Activated T-cell treated with anti-CD3 and anti-CD28 coated beads, Interleukin-2, amount 50 U/mL, for 1 hour (primary cell): ENCODE measurements at regions not wholly inside any gene's neighbourhood (a gene's known extent, or its start where the extent isn't known, plus 50 kb on each side); places are given as distances from the start of the nearest gene placed in this dataset.
"Not testable (repeated sequence)": the region's sequence is repeated elsewhere in the genome, so short reads cannot be mapped to it uniquely, and the experiment has no call there.

Source experiments
- DNase-seq: peaks from one replicate; pipeline ENCODE4 v3.0.0-alpha.2; 2020

GRCh38 chr14:66031981-66032380, 454.2 kb upstream of the CCDC196 start:
- not testable (repeated sequence) for DNase-seq

GRCh38 chr14:66032800-66033199, 453.4 kb upstream of the CCDC196 start:
- no peak for DNase-seq

- no peak for DNase-seq
Measured at GRCh38 chr14:66036547-66036946, 449.6 kb upstream of the CCDC196 start.

GRCh38 chr14:66037361-66037760, 448.8 kb upstream of the CCDC196 start:
- DNase-seq = no peak

- DNase-seq = no peak
Measured at GRCh38 chr14:66038212-66038611, 448.0 kb upstream of the CCDC196 start.

GRCh38 chr14:66038618-66039017, 447.6 kb upstream of the CCDC196 start:
- DNase-seq = no peak

GRCh38 chr14:66039495-66039894, 446.7 kb upstream of the CCDC196 start:
- DNase-seq = no peak

GRCh38 chr14:66041582-66041981, 444.6 kb upstream of the CCDC196 start:
- no peak for DNase-seq

GRCh38 chr14:66043921-66044320, 442.2 kb upstream of the CCDC196 start:
- no peak for DNase-seq

GRCh38 chr14:66045572-66046021, 440.6 kb upstream of the CCDC196 start:
- DNase-seq = no peak

- DNase-seq = no peak
Measured at GRCh38 chr14:66046035-66046434, 440.1 kb upstream of the CCDC196 start.

GRCh38 chr14:66046591-66046990, 439.6 kb upstream of the CCDC196 start:
- no peak for DNase-seq

- DNase-seq = no peak
Measured at GRCh38 chr14:66056268-66056907, 429.8 kb upstream of the CCDC196 start.

GRCh38 chr14:66056926-66057552, 429.1 kb upstream of the CCDC196 start:
- DNase-seq = no peak

- no peak for DNase-seq
Measured at GRCh38 chr14:66065188-66065587, 421.0 kb upstream of the CCDC196 start.

- no peak for DNase-seq
Measured at GRCh38 chr14:66066981-66067776, 419.0 kb upstream of the CCDC196 start.

- no peak for DNase-seq
Measured at GRCh38 chr14:66069036-66069435, 417.1 kb upstream of the CCDC196 start.

- no peak for DNase-seq
Measured at GRCh38 chr14:66069830-66070541, 416.2 kb upstream of the CCDC196 start.

- peak; percentile 74 for DNase-seq
Measured at GRCh38 chr14:66070542-66071319, 415.4 kb upstream of the CCDC196 start.

GRCh38 chr14:66072190-66073084, 413.7 kb upstream of the CCDC196 start:
- no peak for DNase-seq

GRCh38 chr14:66074537-66074936, 411.6 kb upstream of the CCDC196 start:
- DNase-seq = no peak
